Kidney (tissue), 13 donors: ENCODE measurements at regions not wholly inside any gene's neighbourhood (a gene's known extent, or its start where the extent isn't known, plus 50 kb on each side); places are given as distances from the start of the nearest gene placed in this dataset.

ENCODE experiments used
- DNase-seq, 5 donors: peaks; one replicate each; pipeline ENCODE4 v3.0.0-alpha.2; 2013 to 2020
- FAIRE-seq: peaks from 2 replicates; lab custom pipeline; 2012; peaks lifted over from hg19 to GRCh38; lab: Jason Lieb, UNC
- H3K27ac ChIP-seq, 2 donors: one replicate each; pipeline ENCODE4 v1.7.0; 2013; ENCODE audit warnings: low read depth in 2 of 2, low read length in 2 of 2, inconsistent platforms in 1 of 2
- H3K27me3 ChIP-seq: one replicate; pipeline ENCODE4 v1.7.1; 2013; ENCODE audit warnings: low read length, inconsistent platforms; ENCODE audit not compliant: control insufficient read depth, insufficient read depth
- H3K36me3 ChIP-seq, 3 donors: one replicate each; pipeline versions ENCODE4 v1.7.0 to v1.7.1; 2013; ENCODE audit warnings: low read length in 3 of 3, control low read depth in 1 of 3, inconsistent platforms in 1 of 3; ENCODE audit not compliant: insufficient read depth in 3 of 3, control insufficient read depth in 2 of 3
- H3K4me1 ChIP-seq, 3 donors: one replicate each; pipeline versions ENCODE4 v1.7.0 to v1.7.1; 2013; ENCODE audit warnings: low read length in 3 of 3, inconsistent platforms in 1 of 3, low read depth in 1 of 3; ENCODE audit not compliant: control insufficient read depth in 2 of 3, insufficient read depth in 2 of 3
- H3K4me3 ChIP-seq, 3 donors: one replicate each; pipeline versions ENCODE4 v1.7.0 to v1.8.1; 2013; ENCODE audit warnings: low read length in 3 of 3, control low read depth in 1 of 3, inconsistent platforms in 1 of 3
- H3K9ac ChIP-seq, 3 donors: one replicate each; pipeline versions ENCODE4 v1.7.0 to v1.7.1; 2013; ENCODE audit warnings: low read length in 3 of 3, control low read depth in 1 of 3, inconsistent platforms in 1 of 3
- H3K9me3 ChIP-seq, 3 donors: one replicate each; pipeline versions ENCODE4 v1.7.0 to v1.7.1; 2013; ENCODE audit warnings: low read length in 3 of 3, control low read depth in 1 of 3, inconsistent platforms in 1 of 3; ENCODE audit not compliant: control insufficient read depth in 2 of 3, insufficient read depth in 1 of 3
- intact Hi-C: fragments of 100-400 bp; cut with DNase I; formaldehyde crosslinking; loops from one replicate; pipeline ENCODE4 v1.11.1; 2022
- TF ChIP-seq, protein P1 (sequence below): IDR thresholded peaks from 3 replicates; pipeline ENCODE4 v1.5.1; 2012; ENCODE audit warnings: mild to moderate bottlenecking, moderate library complexity, borderline replicate concordance; ENCODE audit not compliant: insufficient read depth; ENCODE audit errors: extremely low read depth
- donor health status: control.
- donor health status: control.
- donor health status: control.
- donor health status: control.
- donor health status: control.
- donor health status: DM: yes; HTN: yes; CAD: no.
- donor health status: Normal renal cell carcinoma (clear cell type).

DNA sequence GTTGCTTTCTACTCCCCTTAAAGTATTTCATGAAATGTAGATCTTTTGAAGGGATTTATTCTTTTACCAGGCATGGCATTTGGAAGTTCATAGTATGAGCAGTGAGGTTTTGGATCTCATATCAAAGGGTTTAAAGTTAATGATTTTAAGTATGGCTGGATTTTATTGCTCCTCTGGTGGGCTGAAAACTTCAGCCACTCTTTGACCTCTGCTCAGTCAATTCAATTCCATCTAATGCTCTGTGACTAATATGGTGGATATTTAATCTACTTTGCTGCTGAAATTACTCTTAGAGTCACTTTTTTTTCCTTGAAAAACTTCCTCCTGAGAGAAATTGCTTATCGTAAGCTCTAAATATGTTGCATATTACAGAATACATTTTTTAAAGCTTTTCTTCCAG, 218.6 kb downstream of the NR2F2 start:
- FAIRE-seq (no peak), DNase-seq (peak in 2 of 5 donors; percentile 42 to 48)
- TF ChIP-seq, protein P1, sequence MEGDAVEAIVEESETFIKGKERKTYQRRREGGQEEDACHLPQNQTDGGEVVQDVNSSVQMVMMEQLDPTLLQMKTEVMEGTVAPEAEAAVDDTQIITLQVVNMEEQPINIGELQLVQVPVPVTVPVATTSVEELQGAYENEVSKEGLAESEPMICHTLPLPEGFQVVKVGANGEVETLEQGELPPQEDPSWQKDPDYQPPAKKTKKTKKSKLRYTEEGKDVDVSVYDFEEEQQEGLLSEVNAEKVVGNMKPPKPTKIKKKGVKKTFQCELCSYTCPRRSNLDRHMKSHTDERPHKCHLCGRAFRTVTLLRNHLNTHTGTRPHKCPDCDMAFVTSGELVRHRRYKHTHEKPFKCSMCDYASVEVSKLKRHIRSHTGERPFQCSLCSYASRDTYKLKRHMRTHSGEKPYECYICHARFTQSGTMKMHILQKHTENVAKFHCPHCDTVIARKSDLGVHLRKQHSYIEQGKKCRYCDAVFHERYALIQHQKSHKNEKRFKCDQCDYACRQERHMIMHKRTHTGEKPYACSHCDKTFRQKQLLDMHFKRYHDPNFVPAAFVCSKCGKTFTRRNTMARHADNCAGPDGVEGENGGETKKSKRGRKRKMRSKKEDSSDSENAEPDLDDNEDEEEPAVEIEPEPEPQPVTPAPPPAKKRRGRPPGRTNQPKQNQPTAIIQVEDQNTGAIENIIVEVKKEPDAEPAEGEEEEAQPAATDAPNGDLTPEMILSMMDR, result no peak
- Histone ChIP-seq H3K27ac (no peak overlapping the region), H3K4me1 (no peaks in the 10 kb centered on the region), H3K9me3 (no peaks in the 10 kb centered on the region), H3K9ac (no peak overlapping the region), H3K27me3 (no peaks in the 10 kb centered on the region), H3K36me3 (no peaks in the 10 kb centered on the region), H3K4me3 (no peak overlapping the region)
- intact Hi-C loops, result no loop called here

DNA sequence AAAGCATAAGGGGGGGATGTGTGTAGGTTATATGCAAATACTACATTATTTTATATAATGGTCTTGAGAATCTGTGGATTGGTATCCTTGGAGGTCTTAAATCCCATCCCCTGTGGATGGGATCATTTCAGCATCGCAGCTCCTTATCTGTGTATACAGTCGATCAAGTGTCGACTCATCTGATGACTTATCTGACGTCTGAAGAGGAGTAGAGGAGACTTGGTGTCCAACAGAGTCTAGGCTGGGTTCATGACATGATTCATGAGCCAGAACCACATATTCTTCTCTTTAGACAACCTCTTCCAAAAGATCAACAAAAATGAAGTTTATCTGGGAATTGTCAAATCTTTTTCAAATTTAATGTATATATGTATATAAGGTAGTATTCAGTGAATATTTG, 220.7 kb downstream of the NR2F2 start:
- H3K4me1 ChIP-seq, result no peaks in the 10 kb centered on the region
- DNase-seq (no peak), FAIRE-seq (no peak)
- no peaks in the 10 kb centered on the region for H3K27me3 ChIP-seq
- intact Hi-C loops, result no loop called here
- no peaks in the 10 kb centered on the region for H3K36me3 ChIP-seq
- TF ChIP-seq, protein P1, result no peak
- no peak overlapping the region for H3K9ac ChIP-seq
- no peak overlapping the region for H3K4me3 ChIP-seq
- no peaks in the 10 kb centered on the region for H3K9me3 ChIP-seq
- no peak overlapping the region for H3K27ac ChIP-seq

DNA sequence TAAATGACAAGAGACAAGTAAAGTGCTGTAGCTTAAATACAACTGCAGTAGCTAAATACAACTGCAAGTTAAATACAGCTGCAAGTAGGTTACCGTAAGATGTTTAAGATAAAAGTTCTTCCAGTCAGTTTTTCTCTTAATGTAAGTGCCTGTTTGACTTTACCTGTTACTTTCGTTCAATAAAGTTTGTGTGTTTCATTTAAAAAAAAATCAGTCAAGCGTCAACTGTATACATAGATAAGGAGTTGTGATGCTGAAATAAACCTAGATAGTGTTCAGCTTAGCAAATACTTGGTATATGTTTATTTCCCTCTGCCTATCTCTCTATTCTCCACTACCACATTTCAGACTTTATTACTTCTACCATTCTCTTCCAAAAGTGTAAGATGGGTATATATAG, 221.2 kb downstream of the NR2F2 start:
- H3K4me3 ChIP-seq, result no peak overlapping the region
- no peaks in the 10 kb centered on the region for H3K27me3 ChIP-seq
- TF ChIP-seq, protein P1, result no peak
- DNase-seq (no peak), FAIRE-seq (no peak)
- no peaks in the 10 kb centered on the region for H3K36me3 ChIP-seq
- H3K27ac ChIP-seq, result no peak overlapping the region
- no peak overlapping the region for H3K9ac ChIP-seq
- H3K9me3 ChIP-seq, result no peaks in the 10 kb centered on the region
- intact Hi-C loops, result no loop called here
- H3K4me1 ChIP-seq, result no peaks in the 10 kb centered on the region

DNA sequence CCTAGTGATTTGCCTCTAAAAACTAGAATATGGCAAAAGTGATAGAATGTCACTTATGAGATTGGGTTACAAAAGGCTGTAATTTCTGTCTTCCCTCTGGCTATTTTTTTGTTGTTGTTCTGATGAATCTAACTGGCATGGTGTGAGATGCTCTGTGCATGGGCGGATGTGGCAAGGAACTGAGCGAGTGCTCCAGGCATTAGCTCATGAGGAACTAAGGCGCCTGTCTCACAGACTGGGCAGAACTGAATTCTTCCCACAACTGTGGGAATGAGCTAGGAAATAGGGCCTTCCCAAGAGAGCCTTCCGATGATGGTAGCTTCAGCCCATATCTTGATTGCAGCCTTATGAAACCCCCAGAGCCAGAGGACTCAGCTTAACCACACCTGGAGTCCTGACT, 222.5 kb downstream of the NR2F2 start:
- no peak overlapping the region for H3K27ac ChIP-seq
- no peaks in the 10 kb centered on the region for H3K9me3 ChIP-seq
- DNase-seq (no peak), FAIRE-seq (no peak)
- H3K4me1 ChIP-seq, result no peaks in the 10 kb centered on the region
- no peak overlapping the region for H3K9ac ChIP-seq
- H3K27me3 ChIP-seq, result no peaks in the 10 kb centered on the region
- TF ChIP-seq, protein P1, result no peak
- no peak overlapping the region for H3K4me3 ChIP-seq
- intact Hi-C loops, result no loop called here
- H3K36me3 ChIP-seq, result no peaks in the 10 kb centered on the region
